NCI-H69 (cell line): ENCODE measurements at regions not wholly inside any gene's neighbourhood (a gene's known extent, or its start where the extent isn't known, plus 50 kb on each side); places are given as distances from the start of the nearest gene placed in this dataset.

ENCODE experiments used
- DNase-seq: peaks from one replicate; lab custom pipeline; 2025; lab: John Stamatoyannopoulos, UW

DNA sequence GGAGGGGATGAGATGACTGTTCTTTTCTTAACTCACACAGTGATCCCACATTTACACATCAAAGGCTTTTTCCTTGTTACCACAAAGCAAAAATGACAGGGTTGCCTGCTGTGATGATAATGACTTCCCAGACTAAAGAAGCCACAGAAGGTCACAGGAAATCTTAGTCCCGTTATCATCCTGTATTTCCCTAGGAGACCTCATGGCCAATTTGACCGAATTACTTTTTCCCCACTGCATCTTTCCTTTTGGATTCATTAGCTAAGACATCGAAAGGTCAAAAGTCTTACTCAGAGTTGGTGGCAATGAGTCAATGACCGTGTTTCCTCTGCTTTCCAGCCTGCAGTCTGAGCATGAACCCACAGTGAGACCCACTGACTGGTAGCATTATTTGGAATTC, 130.1 kb upstream of the INHBA start:
- DNase-seq = no peak

DNA sequence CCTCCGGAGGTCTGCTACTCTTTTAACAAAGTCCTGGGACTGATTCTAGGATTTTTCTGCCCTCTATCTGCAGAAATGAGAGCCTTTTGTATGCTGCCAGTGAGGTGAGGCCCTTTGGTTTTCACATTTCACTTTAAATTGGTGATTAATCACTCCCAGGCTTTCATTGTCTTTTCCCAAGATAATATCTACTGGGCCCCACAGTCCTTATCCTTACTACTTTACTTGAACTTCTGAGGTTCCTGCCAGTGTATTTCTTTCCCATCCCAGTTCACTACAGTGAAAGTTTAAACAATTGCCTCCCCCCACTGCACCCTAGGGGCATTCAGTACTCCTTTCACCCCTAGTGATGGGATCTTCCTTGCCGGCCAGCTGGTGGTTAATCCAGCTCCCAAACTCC, 127.4 kb upstream of the INHBA start:
- no peak for DNase-seq

DNA sequence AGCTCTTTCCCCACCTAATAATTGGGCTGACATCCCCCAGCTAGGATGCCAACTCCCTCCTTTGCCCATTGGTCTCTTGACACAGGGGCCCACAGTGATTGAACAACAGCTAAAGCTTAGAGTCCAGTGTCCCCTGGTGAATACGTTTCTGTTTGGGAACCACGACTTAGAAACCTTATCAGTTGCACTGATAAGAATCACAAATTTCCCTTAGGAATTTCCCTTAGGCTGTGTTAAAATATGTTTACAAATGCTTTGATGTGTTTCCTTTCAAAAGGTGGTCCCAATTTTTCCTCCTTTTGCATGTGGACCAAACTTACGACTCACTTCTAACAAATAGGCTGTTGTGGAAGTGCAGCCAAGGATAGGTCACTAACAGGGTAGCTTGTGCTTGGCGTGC, 126.0 kb upstream of the INHBA start:
- no peak for DNase-seq

- no peak for DNase-seq
Observed at GRCh38 chr7:41826641-41827040, 123.8 kb upstream of the INHBA start.

GRCh38 chr7:41825927-41826480, 123.1 kb upstream of the INHBA start:
- peak; percentile 3 for DNase-seq

DNA sequence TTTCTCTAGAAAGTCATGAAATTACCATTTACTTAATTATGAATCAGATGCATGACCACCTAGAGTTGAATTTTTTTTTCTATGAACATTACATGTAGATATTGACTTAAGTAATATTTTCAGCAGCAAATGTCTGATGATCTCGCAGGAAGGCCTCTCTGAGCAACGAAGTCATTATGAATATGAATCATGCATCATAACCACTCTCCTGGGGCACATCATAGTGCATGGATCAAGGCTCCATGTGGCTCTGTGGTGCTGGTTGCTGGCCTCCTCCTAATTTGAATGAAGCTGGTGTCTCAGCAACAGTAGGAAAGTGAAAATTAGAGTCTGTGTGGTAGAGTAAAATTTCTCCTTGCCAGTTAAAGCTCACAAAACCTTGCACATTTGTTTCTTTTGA, 121.4 kb upstream of the INHBA start:
- DNase-seq = no peak

- DNase-seq = no peak
Observed at GRCh38 chr7:41822259-41822817, 119.4 kb upstream of the INHBA start.

- DNase-seq = no peak
Observed at GRCh38 chr7:41821521-41822213, 118.8 kb upstream of the INHBA start.

DNA sequence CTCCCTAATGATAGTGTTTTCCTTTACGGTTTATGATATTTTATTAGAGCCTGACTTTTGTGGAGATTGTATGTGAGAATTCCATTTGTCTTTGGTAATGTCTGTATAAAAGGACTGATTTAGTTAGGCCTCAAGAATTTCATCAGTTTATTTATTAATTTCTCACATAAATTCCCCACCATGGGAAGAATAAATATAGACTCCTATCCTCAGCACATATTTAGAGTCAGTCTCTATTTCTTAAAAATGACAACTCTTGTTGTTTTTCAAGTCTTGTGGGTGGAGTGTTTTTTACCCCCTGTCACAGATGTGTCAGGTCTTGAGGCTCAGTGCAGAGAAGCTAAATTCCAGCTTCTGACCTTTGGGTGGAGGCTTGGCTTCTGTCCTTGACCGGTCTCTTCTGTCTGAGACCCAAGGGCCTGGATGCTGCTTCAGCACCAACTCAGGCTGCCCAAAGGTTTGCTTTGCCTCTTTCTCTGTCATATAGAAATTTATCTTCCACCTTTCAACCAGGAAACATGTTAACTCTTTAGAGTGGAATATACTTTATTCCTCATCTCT, 117.3 kb upstream of the INHBA start:
- no peak for DNase-seq

GRCh38 chr7:41819645-41820044, 116.8 kb upstream of the INHBA start:
- no peak for DNase-seq

GRCh38 chr7:41818765-41819398, 116.0 kb upstream of the INHBA start:
- DNase-seq = no peak

GRCh38 chr7:41817386-41817785, 114.5 kb upstream of the INHBA start:
- no peak for DNase-seq

DNA sequence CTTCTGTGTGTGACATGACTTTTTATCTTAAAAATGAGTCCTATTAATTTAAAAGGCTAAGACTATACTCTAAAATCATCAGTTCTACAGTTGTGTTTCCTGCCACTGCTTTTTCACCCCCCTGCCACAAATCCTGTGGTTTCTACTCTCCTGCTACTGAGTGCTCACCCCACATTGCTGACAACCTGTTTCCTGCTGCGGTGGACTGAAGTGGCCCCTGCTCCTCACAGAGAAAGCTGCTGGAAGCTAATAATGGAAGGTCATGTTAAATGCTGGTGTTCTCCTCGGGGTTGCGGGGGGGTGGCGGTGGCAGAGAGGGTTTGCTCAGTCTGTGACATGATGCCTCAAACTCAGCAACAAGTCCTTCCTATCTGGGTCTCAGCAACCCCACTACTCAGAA, 113.2 kb upstream of the INHBA start:
- no peak for DNase-seq

DNA sequence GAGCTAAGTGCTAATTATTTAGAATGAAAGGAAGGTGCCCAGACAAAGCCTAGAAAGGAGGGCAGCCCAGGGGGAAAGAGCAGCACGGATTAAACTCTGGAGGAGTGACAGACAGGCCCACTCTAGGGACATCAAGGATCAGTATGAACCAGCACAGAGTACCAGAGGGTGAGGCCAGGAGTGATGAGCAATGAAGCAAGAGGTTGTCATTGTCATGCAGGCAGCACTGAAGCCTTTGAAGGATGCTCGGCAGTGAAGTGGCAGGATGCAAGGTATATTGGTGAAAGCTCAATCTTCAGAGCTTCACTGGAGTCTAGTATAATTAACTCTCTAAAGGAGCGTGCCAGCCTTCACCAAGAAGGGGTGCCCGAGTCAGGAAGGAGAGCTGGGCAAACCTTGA, 112.0 kb upstream of the INHBA start:
- DNase-seq = no peak

GRCh38 chr7:41813286-41813685, 110.4 kb upstream of the INHBA start:
- DNase-seq = no peak

- no peak for DNase-seq
Observed at GRCh38 chr7:41811941-41812340, 109.1 kb upstream of the INHBA start.

DNA sequence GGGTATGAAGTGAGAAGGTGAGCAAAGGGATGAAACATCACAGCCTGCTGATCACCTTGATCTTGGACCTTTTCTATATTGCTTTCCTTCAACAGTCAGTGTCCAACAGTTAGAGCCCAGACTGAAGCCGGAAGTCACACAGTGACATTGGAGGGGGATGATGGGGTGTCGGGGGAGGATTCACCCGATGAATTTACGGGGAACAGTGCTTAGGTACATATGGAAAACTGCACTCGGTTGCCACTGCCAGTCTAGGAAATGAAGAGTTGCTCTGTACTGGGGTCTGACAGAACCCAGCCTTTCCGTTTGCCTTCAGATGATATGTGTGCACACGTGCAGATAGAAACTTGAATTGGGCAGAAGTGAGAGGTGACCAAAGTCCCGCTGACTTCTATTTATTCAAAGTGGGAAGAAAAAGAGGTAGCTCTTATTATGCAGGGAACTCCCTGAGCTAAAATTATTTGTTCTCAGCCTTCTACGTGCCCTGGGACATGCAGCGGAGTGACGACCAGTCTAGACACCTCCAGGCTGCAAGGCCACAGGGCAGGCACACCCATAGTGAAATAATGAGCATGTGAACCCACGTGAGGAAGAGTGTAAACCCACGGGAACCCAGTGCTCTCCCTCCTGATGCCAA, 107.2 kb upstream of the INHBA start:
- no peak for DNase-seq

DNA sequence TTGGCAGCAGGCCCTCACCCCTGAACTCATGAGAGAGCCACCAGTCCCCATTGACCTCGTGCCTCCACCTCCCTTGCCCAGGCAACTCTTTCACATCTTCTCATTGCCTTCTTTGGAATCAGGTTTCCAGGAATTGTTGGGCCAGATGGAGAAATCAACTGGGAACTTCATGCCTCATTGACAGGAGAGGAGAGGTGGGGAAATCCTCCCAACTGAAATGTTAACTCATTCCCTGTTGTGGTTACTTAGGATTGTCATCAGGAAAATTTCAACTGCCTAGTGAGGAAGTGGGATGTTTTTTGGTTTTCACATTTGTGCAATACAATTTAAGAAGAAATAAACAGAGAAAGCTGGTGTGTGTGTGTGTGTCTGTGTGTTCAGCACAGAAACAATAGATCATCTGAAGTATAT, 106.6 kb upstream of the INHBA start:
- no peak for DNase-seq

GRCh38 chr7:41809116-41809515, 106.2 kb upstream of the INHBA start:
- no peak for DNase-seq

DNA sequence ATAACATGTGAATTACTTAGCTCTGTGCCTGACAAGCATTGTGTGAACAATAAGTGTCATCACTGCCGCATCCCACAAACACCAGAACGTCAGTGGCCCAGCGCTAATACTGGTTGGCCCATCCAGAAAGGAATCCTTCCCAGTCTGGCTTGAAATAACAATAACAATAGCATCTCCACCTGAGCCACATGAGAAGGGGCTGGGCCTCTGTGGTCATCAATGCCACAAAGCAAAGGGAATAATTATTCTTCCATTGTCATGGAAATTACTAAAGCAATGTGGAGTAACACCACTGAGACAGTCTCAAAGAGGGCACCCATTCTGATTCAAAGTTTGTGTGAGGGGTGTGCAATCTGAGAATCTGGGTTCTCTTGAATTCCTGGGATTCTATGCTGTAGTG, 105.7 kb upstream of the INHBA start:
- no peak for DNase-seq

DNA sequence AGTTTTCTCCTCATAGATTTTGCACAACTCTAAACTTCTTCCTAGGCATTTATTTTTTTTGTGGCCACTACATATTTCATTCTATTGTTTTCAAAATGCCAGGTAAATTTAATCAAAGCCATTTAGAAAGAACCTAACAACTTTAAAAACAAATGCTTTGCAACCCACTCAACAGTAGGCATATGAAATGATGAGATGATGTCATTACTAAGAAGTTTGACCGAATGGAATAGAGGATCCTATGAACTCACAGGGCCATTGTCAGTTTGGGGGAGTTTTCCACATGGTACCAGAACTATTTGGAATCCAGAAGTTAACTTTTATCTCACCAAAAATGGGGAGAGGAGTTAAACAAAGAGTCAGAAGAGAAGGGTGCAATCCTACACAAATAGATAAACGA, 100.7 kb upstream of the INHBA start:
- no peak for DNase-seq

DNA sequence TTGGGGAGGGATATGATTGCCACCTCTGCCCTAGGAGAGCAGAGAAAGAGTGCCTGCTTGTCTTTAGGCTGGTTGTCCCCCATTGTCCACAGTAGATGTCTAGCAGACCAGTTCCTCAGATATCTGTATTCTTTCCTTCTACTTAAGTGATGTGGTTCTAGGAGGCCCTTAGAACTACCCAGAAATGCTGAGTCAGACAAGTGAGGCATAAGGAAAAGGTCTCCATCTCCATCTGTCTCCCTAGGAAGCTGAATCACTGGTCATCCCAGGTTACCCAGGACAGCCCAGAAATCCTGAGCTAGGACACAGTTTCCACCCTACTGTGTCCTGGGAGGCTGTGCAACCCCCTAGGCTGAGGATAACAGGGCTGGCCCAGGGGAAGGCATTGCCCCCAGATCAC, 93.4 kb upstream of the INHBA start:
- DNase-seq = no peak
